ENCODE measurements at regions not wholly inside any gene's neighbourhood (a gene's known extent, or its start where the extent isn't known, plus 50 kb on each side); places are given as distances from the start of the nearest gene placed in this dataset.
"Not testable (repeated sequence)": the region's sequence is repeated elsewhere in the genome, so short reads cannot be mapped to it uniquely, and the experiment has no call there.

DNA sequence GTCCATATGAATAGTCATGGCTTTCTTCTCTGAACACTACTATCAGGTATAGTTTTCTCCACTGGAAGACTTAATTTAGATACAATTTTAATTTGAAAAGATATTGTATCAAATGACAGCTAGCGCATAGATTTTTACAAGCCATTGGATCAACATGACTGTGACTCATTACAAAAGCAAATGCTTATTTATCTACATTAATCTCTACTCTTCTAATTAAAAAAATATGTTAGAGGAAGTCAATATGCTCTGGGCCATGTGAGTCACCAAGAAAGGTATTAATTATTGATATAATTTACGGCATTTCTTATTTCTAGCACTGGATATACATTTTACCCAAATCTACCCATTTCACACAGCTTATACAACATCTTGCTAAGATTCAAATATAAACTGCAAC, 800.3 kb upstream of the GBE1 start:
- H3K27me3 ChIP-seq (ENCODE audit: control insufficient read depth, insufficient read depth, low read length) = no peaks in the 10 kb centered on the region
- no peaks in the 10 kb centered on the region for H3K36me3 ChIP-seq (ENCODE audit: insufficient read depth, low read length)
- H3K4me3 ChIP-seq (ENCODE audit: low read length) = no peak overlapping the region
- H3K9me3 ChIP-seq (replicated peaks; ENCODE audit: low read length) = no peaks in the 10 kb centered on the region
- no peaks in the 10 kb centered on the region for H3K4me1 ChIP-seq (ENCODE audit: control insufficient read depth, insufficient read depth, low read length)
- H3K4me2 ChIP-seq (ENCODE audit: low read length) = no peak overlapping the region
- H3K9ac ChIP-seq (ENCODE audit: low read depth, low read length) = no peak overlapping the region

DNA sequence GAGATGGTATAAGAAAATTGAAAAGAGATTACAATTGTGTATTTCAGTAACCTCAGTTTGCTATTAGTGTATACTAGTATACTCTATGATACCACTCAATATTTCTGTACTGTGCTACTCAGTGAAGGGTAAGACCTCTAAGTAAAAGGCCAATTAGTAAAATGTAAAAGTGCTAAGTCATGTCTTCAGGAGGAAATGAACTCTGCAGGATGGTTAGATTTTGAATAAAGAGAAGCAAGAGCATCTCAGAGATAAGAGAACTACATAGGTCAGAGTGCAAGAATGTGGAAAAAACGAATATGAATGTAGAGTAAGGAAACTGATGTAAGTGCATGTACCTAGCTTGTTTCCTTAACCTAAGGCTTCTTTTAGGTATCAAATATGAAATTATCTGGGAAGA, 796.6 kb upstream of the GBE1 start:
- H3K4me3 ChIP-seq (ENCODE audit: low read length) = no peak overlapping the region
- H3K9me3 ChIP-seq (replicated peaks; ENCODE audit: low read length) = no peaks in the 10 kb centered on the region
- no peaks in the 10 kb centered on the region for H3K4me1 ChIP-seq (ENCODE audit: control insufficient read depth, insufficient read depth, low read length)
- H3K9ac ChIP-seq (ENCODE audit: low read depth, low read length) = no peak overlapping the region
- H3K36me3 ChIP-seq (ENCODE audit: insufficient read depth, low read length) = no peaks in the 10 kb centered on the region
- H3K27me3 ChIP-seq (ENCODE audit: control insufficient read depth, insufficient read depth, low read length) = no peaks in the 10 kb centered on the region
- no peak overlapping the region for H3K4me2 ChIP-seq (ENCODE audit: low read length)

DNA sequence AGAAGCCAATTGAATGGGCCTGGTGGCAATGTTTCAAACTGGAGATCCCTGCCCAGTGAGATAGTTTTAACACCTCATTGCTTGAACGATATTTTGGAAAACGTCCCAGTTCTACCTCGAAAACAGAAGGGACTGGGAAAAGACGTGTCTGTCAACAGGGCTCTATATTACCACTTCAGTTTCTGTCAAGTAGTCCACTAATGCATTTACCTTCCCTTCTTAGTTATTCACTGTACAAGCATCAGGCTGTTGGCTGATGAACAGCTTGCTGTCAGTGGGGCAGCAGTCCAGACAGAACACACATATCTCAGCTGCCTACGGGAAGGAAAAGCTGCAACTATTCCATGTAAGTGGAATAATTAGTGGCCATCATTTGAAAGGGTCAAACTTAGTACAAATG, 794.7 kb upstream of the GBE1 start:
- H3K4me3 ChIP-seq (ENCODE audit: low read length) = no peak overlapping the region
- H3K9ac ChIP-seq (ENCODE audit: low read depth, low read length) = no peak overlapping the region
- H3K4me1 ChIP-seq (ENCODE audit: control insufficient read depth, insufficient read depth, low read length) = no peaks in the 10 kb centered on the region
- no peaks in the 10 kb centered on the region for H3K36me3 ChIP-seq (ENCODE audit: insufficient read depth, low read length)
- no peaks in the 10 kb centered on the region for H3K27me3 ChIP-seq (ENCODE audit: control insufficient read depth, insufficient read depth, low read length)
- no peak overlapping the region for H3K4me2 ChIP-seq (ENCODE audit: low read length)
- H3K9me3 ChIP-seq (replicated peaks; ENCODE audit: low read length) = no peaks in the 10 kb centered on the region

DNA sequence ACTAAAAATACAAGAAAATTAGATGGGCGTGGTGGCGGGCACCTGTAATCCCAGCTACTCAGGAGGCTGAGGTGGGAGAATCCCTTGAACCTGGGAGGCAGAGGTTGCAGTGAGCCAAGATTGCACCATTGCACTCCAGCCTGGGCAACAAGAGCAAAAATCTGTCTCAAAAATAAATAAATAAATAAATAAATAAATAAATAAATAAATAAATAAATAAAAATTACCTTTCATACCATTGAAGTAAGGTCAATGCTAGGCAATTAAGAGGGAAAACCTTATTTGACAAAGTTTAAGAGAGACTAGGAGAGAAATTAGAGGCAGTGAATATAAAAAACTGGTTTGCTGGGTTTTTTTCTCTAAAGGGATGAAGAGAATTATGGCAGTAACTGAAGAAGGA, 781.1 kb upstream of the GBE1 start:
- H3K9me3 ChIP-seq (replicated peaks; ENCODE audit: low read length); H3K4me2 ChIP-seq (ENCODE audit: low read length); H3K9ac ChIP-seq (ENCODE audit: low read depth, low read length); H3K36me3 ChIP-seq (ENCODE audit: insufficient read depth, low read length); H3K4me3 ChIP-seq (ENCODE audit: low read length); H3K27me3 ChIP-seq (ENCODE audit: control insufficient read depth, insufficient read depth, low read length); H3K4me1 ChIP-seq (ENCODE audit: control insufficient read depth, insufficient read depth, low read length): not testable (repeated sequence)

DNA sequence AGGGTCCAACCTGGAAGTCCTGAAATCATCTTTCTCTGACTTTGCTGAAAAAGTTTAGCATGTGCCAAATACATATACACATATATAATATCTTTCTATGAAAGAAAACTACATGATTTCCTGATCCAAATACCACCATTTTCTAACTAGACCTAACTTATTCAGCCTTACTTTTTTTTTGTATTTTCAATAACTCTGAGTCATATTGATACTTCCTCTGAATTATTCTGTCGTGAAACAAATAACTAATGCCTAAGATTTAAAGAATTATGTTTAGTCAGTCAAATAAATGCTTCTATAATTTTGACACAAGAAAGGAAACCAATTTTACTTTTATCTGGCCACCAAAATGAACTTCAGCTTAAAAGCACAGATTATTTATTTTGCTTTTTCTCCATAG, 760.2 kb upstream of the GBE1 start:
- H3K4me3 ChIP-seq (ENCODE audit: low read length) = no peak overlapping the region
- no peaks in the 10 kb centered on the region for H3K27me3 ChIP-seq (ENCODE audit: control insufficient read depth, insufficient read depth, low read length)
- H3K4me2 ChIP-seq (ENCODE audit: low read length) = no peak overlapping the region
- no peaks in the 10 kb centered on the region for H3K36me3 ChIP-seq (ENCODE audit: insufficient read depth, low read length)
- H3K9me3 ChIP-seq (replicated peaks; ENCODE audit: low read length) = no peaks in the 10 kb centered on the region
- no peak overlapping the region for H3K9ac ChIP-seq (ENCODE audit: low read depth, low read length)
- no peaks in the 10 kb centered on the region for H3K4me1 ChIP-seq (ENCODE audit: control insufficient read depth, insufficient read depth, low read length)

DNA sequence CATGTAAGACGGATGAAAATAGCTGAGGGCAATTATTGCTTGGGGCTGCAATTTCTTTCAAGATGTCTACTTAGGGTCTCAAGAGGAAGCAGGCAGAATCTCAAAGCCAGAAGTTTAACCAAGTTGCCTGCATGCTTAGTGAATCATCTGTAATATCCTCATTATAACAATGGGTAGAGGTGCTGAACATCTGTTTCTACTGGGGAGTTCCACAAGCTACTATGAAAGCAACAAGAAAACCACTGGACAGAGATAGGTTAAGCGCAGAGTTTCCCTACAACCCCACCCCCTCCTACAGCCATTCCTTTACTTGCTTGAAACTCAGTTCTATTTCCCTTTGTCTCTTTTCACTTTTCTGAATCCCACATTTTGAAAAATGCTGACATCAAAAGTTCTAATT, 759.4 kb upstream of the GBE1 start:
- Histone ChIP-seq H3K9ac (ENCODE audit: low read depth, low read length) (no peak overlapping the region), H3K36me3 (ENCODE audit: insufficient read depth, low read length) (no peaks in the 10 kb centered on the region), H3K9me3 (replicated peaks; ENCODE audit: low read length) (no peaks in the 10 kb centered on the region), H3K4me2 (ENCODE audit: low read length) (no peak overlapping the region), H3K27me3 (ENCODE audit: control insufficient read depth, insufficient read depth, low read length) (no peaks in the 10 kb centered on the region), H3K4me3 (ENCODE audit: low read length) (no peak overlapping the region), H3K4me1 (ENCODE audit: control insufficient read depth, insufficient read depth, low read length) (no peaks in the 10 kb centered on the region)

DNA sequence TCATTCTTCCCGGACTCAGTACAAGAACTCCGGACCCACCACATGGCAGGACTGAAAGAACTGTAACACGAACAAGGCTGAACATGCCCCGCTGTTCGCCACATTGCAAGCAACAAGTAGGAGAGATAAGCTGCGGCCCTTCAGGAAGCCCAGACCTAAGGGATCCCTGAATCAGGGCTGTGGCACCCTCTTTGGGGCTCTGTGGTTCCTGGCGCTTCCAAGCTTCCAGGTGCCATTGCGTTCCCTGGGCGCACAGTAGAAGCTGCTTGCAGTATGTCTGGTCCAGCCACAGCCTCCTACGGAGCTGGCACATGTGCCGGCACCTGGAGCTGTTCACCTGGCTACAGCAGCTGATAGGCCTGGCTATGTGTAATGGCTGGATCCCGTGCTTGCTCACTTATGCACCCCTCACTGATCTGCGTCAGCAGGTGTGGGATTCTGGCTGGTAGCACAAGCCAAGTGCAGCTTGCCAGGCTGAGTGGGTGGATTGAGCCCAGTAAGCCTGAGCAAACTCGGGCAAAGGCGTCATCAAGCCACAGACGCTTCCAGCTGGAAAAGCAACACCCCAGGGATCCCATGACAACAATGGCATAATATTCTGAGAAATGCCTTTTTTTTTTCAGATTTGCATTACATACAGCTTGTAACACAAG, 748.6 kb upstream of the GBE1 start:
- H3K27me3 ChIP-seq (ENCODE audit: control insufficient read depth, insufficient read depth, low read length) = no peaks in the 10 kb centered on the region
- no peak overlapping the region for H3K4me3 ChIP-seq (ENCODE audit: low read length)
- no peak overlapping the region for H3K9ac ChIP-seq (ENCODE audit: low read depth, low read length)
- H3K9me3 ChIP-seq (replicated peaks; ENCODE audit: low read length) = no peaks in the 10 kb centered on the region
- no peaks in the 10 kb centered on the region for H3K4me1 ChIP-seq (ENCODE audit: control insufficient read depth, insufficient read depth, low read length)
- no peaks in the 10 kb centered on the region for H3K36me3 ChIP-seq (ENCODE audit: insufficient read depth, low read length)
- H3K4me2 ChIP-seq (ENCODE audit: low read length) = no peak overlapping the region

DNA sequence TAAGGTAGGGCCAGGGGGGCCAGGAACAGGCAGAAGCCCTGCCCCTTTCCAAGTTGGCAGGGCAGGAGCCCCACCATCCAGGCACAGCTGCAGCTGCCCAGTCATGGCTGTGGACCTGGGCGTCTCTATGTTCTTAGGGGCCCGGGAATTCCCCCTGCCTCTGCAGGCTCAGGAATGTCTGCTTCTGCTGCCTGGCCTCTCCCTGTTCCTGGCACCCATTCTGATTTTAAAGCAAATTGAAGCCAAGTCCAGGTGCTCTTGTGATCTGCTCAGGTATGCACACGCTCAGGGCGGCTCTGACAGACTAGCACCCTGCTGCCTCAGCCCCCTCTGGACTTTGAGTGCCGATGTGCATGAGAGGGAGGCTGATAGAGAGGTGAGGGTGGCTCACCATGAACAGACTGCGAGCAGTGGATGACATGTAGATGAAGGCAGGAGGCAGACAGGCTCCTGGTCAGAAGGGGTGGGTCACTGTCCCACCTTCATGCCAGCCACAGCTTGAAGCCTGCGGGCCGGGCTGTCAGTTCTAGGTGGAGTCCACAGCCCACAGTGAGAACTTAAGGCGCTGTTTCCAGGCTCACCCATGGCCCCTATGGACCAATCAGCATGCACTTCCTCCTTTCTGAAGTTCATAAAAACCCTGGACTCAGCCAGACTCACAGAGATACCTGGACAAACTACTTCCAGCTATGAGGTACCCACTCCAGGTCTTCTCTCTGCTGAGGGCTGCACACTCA, 747.8 kb upstream of the GBE1 start:
- no peaks in the 10 kb centered on the region for H3K9me3 ChIP-seq (replicated peaks; ENCODE audit: low read length)
- no peak overlapping the region for H3K9ac ChIP-seq (ENCODE audit: low read depth, low read length)
- no peak overlapping the region for H3K4me3 ChIP-seq (ENCODE audit: low read length)
- no peaks in the 10 kb centered on the region for H3K4me1 ChIP-seq (ENCODE audit: control insufficient read depth, insufficient read depth, low read length)
- H3K4me2 ChIP-seq (ENCODE audit: low read length) = no peak overlapping the region
- no peaks in the 10 kb centered on the region for H3K36me3 ChIP-seq (ENCODE audit: insufficient read depth, low read length)
- H3K27me3 ChIP-seq (ENCODE audit: control insufficient read depth, insufficient read depth, low read length) = no peaks in the 10 kb centered on the region

DNA sequence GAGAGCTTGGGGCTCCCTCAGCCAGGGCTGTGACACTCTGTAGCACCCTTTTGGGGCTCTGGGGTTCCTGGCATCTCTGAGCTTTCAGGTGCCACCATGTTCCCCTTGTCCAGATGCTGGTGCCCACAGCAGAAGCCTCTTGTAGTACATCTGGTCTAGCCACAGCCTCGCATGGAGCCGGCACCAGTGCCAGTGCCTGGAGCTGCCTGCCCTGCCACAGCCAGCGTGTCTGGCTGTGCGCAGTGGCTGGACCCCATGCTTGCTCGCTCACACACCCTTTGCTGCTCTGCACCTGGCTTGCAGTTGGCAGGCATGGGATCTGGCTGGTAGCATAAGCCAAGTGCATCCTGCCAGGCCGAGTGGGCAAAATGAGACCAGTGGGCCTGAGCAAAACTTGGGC, 744.8 kb upstream of the GBE1 start:
- no peaks in the 10 kb centered on the region for H3K4me1 ChIP-seq (ENCODE audit: control insufficient read depth, insufficient read depth, low read length)
- H3K27me3 ChIP-seq (ENCODE audit: control insufficient read depth, insufficient read depth, low read length) = no peaks in the 10 kb centered on the region
- no peaks in the 10 kb centered on the region for H3K36me3 ChIP-seq (ENCODE audit: insufficient read depth, low read length)
- H3K4me3 ChIP-seq (ENCODE audit: low read length) = no peak overlapping the region
- H3K9ac ChIP-seq (ENCODE audit: low read depth, low read length) = no peak overlapping the region
- no peak overlapping the region for H3K4me2 ChIP-seq (ENCODE audit: low read length)
- no peaks in the 10 kb centered on the region for H3K9me3 ChIP-seq (replicated peaks; ENCODE audit: low read length)

DNA sequence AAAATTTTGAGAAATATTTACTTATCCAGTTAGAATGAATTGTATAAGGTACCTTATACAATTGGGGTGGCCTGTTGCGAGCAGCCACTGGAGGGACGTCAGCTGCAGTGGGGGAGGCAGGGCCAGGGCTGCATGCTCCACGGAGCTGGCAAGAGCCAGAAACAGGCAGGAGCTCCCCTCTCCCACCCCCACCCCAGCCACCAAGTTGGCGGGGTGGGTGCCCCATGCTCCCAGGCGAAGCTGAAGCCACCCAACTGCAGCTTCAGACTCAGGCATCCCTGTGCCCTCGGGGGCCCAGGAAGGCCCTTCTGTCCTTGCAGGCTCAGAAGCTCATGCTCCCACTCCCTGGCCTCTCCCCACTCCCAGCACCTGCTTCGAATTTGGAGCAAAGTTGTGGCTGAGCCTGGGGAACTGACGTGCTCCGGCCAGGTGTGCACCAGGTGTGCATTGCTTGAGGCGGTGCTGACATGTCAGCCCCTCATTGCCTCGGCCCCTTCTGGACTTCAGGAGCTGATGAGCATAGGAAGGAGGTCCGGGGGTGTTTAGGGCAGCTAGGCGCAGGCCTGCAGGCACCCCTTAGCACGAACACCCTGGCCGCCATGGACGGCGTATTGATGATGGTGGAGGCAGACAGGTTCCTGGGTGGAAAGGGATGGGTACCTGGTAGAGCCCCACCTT, 743.8 kb upstream of the GBE1 start:
- no peaks in the 10 kb centered on the region for H3K27me3 ChIP-seq (ENCODE audit: control insufficient read depth, insufficient read depth, low read length)
- no peak overlapping the region for H3K9ac ChIP-seq (ENCODE audit: low read depth, low read length)
- no peaks in the 10 kb centered on the region for H3K9me3 ChIP-seq (replicated peaks; ENCODE audit: low read length)
- no peak overlapping the region for H3K4me2 ChIP-seq (ENCODE audit: low read length)
- no peaks in the 10 kb centered on the region for H3K36me3 ChIP-seq (ENCODE audit: insufficient read depth, low read length)
- no peaks in the 10 kb centered on the region for H3K4me1 ChIP-seq (ENCODE audit: control insufficient read depth, insufficient read depth, low read length)
- no peak overlapping the region for H3K4me3 ChIP-seq (ENCODE audit: low read length)

DNA sequence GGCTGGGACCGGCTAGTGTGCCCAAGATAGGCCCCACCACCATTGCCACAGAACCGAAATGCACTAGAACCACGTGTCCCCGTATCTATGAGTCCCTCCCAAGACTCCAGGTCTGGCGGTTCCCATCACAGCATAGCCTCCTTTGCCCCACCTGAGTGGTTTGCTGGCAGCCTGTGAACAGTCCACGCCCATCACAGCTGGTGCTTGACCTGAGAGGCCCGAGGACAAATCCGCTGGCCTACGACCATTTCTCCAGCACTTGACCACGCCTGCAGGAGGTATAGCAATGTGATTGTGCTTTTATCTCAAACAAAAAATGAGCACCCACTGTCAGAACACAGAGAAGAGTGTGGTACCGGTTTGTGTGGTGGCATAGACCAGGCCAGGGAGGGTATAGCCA, 736.7 kb upstream of the GBE1 start:
- Histone ChIP-seq H3K9me3 (replicated peaks; ENCODE audit: low read length) (no peaks in the 10 kb centered on the region), H3K4me1 (ENCODE audit: control insufficient read depth, insufficient read depth, low read length) (no peaks in the 10 kb centered on the region), H3K9ac (ENCODE audit: low read depth, low read length) (no peak overlapping the region), H3K36me3 (ENCODE audit: insufficient read depth, low read length) (no peaks in the 10 kb centered on the region), H3K4me2 (ENCODE audit: low read length) (no peak overlapping the region), H3K27me3 (ENCODE audit: control insufficient read depth, insufficient read depth, low read length) (no peaks in the 10 kb centered on the region), H3K4me3 (ENCODE audit: low read length) (no peak overlapping the region)

All from skeletal muscle satellite cell (primary cell).